GM12872 (cell line): ENCODE measurements at regions not wholly inside any gene's neighbourhood (a gene's known extent, or its start where the extent isn't known, plus 50 kb on each side); places are given as distances from the start of the nearest gene placed in this dataset.

Experiments
- CTCF ChIP-seq: IDR thresholded peaks from 3 replicates; pipeline ENCODE4 v1.5.1; 2011; ENCODE audit warnings: low read depth, mild to moderate bottlenecking, low read length, moderate library complexity; ENCODE audit not compliant: insufficient read depth

- TF ChIP-seq CTCF, result no peak
These were observed 134.4 kb downstream of the ADRA2A start for GRCh38 chr10:111211241-111211640.

GRCh38 chr10:111211706-111212105 is 134.9 kb downstream of the ADRA2A start:
- no peak for TF ChIP-seq CTCF

- TF ChIP-seq CTCF, result no peak
These were observed 145.1 kb downstream of the ADRA2A start for GRCh38 chr10:111221682-111222480.

- TF ChIP-seq CTCF, result no peak
These were observed 146.1 kb downstream of the ADRA2A start for GRCh38 chr10:111222961-111223360.

GRCh38 chr10:111231779-111232178 is 154.9 kb downstream of the ADRA2A start:
- TF ChIP-seq CTCF, result no peak

- no peak for TF ChIP-seq CTCF
These were observed 156.6 kb downstream of the ADRA2A start for GRCh38 chr10:111233439-111233838.

- no peak for TF ChIP-seq CTCF
These were observed 157.5 kb downstream of the ADRA2A start for GRCh38 chr10:111234234-111234913.
